IPS DF 4.7 (cell line): ENCODE measurements at regions not wholly inside any gene's neighbourhood (a gene's known extent, or its start where the extent isn't known, plus 50 kb on each side); places are given as distances from the start of the nearest gene placed in this dataset.
"Not testable (repeated sequence)": the region's sequence is repeated elsewhere in the genome, so short reads cannot be mapped to it uniquely, and the experiment has no call there.

Experiments
- DNase-seq: peaks from one replicate; pipeline ENCODE4 v3.0.0-alpha.2; 2013; ENCODE audit warnings: low spot score; ENCODE audit errors: extremely low read depth

DNA sequence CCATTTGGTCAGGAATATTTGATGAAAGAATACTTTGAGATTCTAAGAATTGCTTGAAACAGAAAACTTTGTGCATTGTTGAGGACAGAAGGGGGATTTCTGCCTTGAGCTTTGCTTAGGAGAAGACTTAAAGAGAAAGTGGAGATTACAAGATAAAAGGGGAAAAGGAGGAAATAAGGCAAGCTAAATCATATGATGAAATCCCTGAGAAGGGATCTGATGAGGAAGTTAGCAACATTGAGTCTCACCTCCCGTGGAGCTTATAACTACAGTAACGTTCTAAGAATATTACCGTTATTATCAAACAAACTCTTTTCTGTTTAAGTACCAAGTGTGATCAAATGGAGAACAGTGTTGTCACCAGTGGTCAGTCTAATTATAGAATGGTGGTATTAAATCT lies 414.7 kb upstream of the NAALADL2 start:
- no peak for DNase-seq

DNA sequence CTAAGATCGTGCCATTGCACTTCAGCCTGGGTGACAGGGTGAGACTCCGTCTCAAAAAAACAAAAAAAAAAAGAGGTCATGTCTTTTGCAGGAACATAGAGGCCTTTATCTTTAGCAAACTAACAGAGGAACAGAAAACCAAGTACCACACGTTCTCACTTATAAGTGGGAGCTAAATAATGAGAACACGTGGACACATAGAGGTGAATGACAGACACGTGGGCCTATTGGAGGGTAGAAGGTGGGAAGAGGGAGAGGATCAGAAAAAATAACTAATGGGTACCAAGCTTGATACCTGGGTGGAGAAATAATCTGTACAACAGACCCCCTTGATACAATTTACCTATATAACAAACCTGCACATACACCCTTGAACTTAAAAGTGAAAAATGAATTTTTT lies 401.4 kb upstream of the NAALADL2 start:
- DNase-seq = no peak

GRCh38 chr3:174460831-174461230 lies 398.3 kb upstream of the NAALADL2 start:
- DNase-seq = no peak

- no peak for DNase-seq
Measured at GRCh38 chr3:174462916-174463315, 396.2 kb upstream of the NAALADL2 start.

DNA sequence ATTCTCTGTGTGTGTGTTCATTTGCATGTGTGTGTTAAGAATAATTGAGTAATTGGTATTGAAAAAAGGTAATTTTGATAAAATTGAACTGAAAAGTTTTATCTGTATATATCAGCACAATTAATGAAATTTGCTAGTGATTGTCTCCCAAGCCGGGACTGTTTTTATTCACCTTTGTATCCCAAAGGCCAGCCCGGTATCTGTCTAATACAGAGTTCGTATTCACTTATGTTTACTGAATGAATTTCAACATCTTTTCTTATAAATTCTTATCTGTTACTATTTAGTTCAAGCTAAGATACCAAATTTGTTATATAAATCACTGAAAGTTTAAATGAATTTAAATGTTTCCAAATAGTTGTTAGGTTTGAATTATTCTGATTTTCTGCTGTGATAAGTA lies 394.0 kb upstream of the NAALADL2 start:
- DNase-seq = no peak

GRCh38 chr3:174466471-174467054 lies 392.6 kb upstream of the NAALADL2 start:
- no peak for DNase-seq

- no peak for DNase-seq
Measured at GRCh38 chr3:174477491-174477890, 381.6 kb upstream of the NAALADL2 start.

DNA sequence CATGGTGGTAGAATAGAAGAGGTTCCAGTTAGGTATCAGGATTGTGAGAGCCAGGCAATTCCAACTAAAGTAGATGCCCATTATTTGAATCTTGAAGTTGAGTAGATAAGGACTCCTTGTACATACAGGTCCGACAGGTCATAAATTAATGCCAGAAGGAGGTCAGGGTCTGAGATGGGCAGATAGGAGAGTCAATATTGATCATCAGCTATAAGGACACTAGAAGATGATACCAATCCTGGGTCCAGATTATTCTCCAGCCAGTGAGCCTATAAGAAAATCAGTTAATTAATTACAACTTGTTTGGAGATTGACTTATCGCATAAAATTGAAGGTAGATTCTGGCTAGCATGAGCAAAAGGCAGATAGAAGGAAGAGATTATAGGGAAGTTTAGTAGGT lies 378.4 kb upstream of the NAALADL2 start:
- DNase-seq = no peak

GRCh38 chr3:174482541-174482940 lies 376.6 kb upstream of the NAALADL2 start:
- DNase-seq = no peak

GRCh38 chr3:174483254-174483653 lies 375.9 kb upstream of the NAALADL2 start:
- DNase-seq = no peak

- DNase-seq = not testable (repeated sequence)
Measured at GRCh38 chr3:174483856-174484255, 375.3 kb upstream of the NAALADL2 start.

DNA sequence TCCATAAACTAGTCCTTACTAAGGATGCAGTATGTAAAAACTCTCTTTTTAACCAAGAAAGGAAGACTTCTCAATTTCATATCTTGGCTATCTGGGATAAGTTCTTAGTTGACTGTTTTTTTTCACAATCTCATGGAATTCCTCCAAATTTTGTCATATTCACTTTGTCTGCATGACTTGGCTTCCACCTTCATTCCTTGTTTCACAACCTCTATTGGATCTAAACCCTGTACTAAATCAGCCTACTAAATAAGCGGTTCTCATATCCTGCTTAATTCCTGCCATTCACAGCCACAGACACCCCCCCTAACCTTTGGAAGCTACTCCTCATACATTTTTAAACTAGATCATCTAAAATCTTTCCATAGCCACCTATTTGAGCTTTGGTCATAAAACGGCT lies 370.6 kb upstream of the NAALADL2 start:
- no peak for DNase-seq

DNA sequence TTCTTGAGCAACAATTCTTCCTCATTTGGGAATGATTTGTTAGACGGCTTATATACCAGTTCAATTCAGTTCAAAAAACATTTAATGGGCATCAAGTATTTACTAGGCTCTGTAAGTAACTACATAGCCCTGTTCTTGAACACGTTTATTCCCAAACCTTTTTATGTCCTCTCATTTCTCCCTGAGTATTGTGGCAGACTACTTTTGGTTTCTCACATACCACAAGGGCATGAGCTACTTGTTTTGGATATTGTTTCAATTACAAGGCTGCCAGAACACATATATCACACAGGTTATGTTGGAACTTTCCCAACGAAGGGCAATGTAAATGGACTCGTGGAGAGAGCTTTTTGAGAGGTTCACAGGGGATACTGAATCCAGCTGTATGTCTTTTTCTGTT lies 363.8 kb upstream of the NAALADL2 start:
- no peak for DNase-seq

DNA sequence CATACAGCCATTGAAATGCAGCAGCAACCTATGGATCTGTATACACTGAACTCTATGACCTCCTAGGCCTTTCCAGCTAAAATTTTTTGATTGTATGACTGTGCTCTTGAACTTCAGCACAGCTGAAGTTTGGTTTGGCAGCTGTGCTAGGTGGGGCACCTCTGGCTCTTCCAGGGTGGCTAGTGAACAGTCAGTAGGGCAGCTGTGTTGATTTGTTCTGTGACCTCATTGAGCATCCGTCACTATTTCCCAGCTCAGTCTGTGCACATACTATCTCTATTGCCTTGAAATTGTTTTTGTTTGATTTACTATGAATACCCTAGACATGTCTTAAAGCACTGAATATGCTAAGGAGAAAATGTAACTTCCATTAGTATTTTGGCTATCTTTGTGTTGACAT lies 363.2 kb upstream of the NAALADL2 start:
- no peak for DNase-seq

DNA sequence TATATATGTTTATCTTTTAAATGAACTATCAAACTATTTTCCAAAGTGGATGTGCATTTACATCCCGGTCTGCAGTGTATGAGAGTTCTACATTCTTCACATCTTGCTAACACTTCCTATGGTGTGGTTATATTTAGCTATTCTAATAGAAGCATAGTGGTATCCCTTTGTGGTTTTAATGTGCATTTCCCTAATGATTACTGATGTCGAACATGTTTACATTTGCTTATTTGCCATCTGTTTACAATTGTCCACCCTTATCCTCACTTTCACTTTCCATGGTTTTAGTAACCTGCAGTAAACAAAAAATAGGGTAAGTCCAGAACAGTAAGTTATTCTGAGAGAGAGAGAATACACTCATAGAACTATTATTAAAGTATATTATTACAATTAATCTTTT lies 360.5 kb upstream of the NAALADL2 start:
- no peak for DNase-seq

DNA sequence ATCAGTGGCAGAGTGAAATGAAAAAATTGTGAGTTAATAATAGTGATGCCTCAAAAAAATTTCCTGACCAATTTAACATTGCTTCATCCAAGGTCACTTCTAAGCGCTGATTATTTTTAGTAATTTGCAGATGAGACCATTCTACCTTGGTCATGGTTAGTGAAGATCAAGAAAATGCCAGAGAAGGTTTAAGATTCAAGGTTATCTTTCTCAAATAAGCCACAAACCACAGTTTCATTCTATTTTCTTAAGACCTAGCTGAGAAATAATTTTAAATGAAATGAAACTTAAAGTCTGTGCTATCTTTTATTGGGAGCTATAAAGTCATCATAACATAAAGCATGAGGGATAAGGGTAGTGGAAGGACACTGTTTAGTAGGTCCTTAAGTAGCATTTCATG lies 353.9 kb upstream of the NAALADL2 start:
- DNase-seq = no peak

DNA sequence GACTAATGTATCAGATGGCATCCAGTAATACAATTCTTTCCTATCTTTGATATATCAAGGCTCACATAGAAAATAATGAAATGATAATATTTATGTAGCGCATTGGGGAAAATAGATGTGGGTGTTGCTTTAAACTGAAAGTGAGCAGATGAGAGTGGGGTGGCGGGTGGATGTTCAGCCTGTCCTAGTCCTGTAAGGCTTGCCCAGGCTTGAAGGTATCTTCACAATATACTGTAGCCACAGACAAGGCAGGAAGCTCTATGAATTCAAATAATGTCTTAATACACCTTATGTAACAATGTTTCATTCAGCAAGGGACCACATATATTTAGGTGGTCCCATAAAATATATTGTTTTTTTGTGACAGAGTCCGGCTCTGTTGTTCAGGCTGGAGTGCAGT lies 334.9 kb upstream of the NAALADL2 start:
- DNase-seq = no peak

DNA sequence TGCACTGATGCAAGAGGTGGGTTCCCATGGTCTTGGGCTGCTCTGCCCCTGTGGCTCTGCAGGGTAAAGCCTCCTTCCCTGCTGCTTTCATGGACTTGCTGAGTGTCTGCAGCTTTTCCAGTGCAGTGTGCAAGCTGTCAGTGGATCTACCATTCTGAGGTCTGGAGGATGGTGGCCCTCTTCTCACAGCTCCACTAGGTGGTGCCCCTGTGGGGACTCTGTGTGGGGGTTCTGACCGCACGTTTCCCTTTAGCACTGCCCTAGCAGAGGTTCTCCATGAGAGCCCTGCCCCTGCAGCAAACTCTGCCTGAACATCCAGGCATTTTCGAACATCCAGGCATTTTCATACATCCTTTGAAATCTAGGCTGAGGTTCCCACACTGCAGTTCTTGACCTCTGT lies 329.8 kb upstream of the NAALADL2 start:
- DNase-seq = no peak

DNA sequence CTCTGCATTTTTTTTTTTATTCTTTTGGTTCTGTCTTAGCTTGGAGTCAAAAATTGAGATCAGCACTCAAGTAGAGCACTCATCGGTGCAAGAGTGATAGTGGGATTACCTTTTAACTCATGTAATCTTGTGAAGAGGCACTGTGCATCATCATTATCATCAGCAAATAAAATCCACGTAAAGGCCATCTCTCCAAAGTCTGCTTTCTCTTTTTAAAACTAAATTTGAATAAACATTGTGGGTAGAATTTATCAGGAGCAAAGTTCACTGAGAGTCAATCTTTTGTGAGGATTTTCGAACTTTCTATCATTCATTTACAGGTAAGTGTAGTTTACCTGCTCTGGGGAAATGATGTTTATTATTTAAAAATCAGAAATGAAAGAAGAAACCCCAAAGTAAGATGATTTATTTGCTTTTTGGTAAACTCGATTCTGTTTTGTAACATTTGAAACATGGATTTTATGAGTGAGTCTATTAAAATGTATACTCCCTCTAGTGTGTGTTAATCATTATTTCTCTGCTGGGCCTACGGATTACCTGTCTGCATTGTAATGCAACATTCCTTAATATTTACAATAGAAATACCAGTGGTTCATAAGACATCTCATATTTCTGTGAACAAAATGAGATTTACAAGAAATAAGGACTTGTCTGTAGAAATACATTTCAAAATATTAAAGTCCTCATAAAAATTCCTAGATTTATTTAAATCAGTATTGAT lies 327.7 kb upstream of the NAALADL2 start:
- no peak for DNase-seq

DNA sequence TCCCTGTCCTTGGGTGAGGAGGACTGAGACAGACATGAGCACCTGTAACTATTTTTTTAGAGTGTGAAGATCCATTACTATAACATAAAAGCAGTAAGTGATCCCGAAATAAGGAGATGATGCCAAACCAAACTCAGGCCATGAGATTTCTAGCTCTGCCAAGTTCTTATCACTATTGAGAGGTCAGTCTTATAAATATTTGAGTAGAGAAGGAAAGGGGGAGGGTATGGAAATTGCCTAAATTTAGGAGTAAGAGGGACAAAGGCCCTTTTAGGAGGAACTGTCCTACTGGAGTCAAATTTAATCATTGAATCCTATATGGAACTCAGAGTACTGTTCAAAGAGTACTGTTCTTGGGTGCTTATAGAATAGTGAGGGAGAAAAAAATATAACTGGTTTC lies 326.9 kb upstream of the NAALADL2 start:
- DNase-seq = no peak

DNA sequence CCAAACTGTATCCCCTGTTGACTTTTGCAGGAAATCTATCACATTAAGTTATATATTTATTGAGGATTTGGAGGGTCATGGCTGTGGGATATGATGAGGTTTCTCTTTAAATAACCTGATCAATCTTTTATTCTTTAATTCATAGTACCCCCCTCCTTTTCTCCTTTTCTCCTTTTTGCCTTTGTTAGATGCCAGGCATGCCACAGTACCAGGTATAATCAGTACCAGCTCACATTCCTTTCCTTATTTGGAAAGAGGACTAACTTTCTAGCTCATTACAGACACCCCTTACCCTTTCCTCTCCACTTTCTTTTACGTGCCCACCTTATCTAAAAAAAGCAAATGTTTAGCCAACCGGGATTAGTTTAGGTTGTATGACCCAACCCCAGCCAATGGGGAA lies 326.4 kb upstream of the NAALADL2 start:
- no peak for DNase-seq

DNA sequence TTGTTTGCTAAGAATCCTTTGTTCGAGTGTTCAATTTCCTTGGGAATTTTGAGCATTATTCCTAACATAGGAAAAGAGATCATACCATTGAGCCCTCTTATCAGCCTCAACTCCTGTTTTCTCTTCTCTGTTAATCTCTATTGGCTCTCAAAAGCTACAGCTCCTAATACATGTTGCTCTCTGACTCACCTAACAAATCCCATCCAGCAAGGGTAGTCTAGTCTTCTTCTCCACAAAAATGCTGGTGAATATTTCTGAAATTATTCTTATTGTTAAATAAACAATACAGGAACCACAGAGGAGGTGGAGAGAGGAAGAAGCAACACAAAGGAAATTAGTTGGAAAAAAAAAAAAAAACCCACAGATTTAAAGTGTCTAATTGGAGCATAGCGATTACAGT lies 325.8 kb upstream of the NAALADL2 start:
- DNase-seq = no peak

GRCh38 chr3:174536319-174536718 lies 322.8 kb upstream of the NAALADL2 start:
- DNase-seq = no peak
